K562 (cell line): ENCODE measurements at regions not wholly inside any gene's neighbourhood (a gene's known extent, or its start where the extent isn't known, plus 50 kb on each side); places are given as distances from the start of the nearest gene placed in this dataset.

Source experiments
- BRCA1 ChIP-seq, 2 experiments: fragments of 450-650 bp in 1 of 2; sonication (generic) in 1 of 2; formaldehyde crosslinking in 1 of 2; IDR thresholded peaks; 2 replicates each; pipeline versions ENCODE4 v1.5.0 to v1.6.1; 2017 to 2020; ENCODE audit warnings: mild to moderate bottlenecking in 1 of 2, missing genetic modification reagents in 1 of 2
- CREM ChIP-seq: IDR thresholded peaks from 2 replicates; pipeline ENCODE4 v1.6.1; 2014; ENCODE audit warnings: antibody characterized with exemption, low read depth
- ILK ChIP-seq: fragments of 450-650 bp; IDR thresholded peaks from 2 replicates; pipeline ENCODE4 v1.6.1; 2016; ENCODE audit warnings: missing genetic modification characterization, low read depth, mild to moderate bottlenecking, missing compliant biosample characterization, moderate library complexity, borderline replicate concordance
- IRF1 ChIP-seq: sonication (generic); formaldehyde crosslinking; IDR thresholded peaks from 2 replicates; pipeline ENCODE4 v1.8.0; 2022; ENCODE audit warnings: missing genetic modification reagents, mild to moderate bottlenecking, borderline replicate concordance
- LCOR ChIP-seq: sonication (generic); formaldehyde crosslinking; IDR thresholded peaks from 2 replicates; pipeline ENCODE4 v1.8.0; 2022; ENCODE audit warnings: mild to moderate bottlenecking, missing genetic modification reagents
- MCM2 ChIP-seq: fragments of 450-650 bp; IDR thresholded peaks from 2 replicates; pipeline ENCODE4 v1.6.1; 2017; ENCODE audit warnings: low read depth, mild to moderate bottlenecking
- NCOA2 ChIP-seq, 2 experiments: fragments of 450-650 bp; IDR thresholded peaks; 2 replicates each; pipeline ENCODE4 v1.6.1; 2018; ENCODE audit warnings: mild to moderate bottlenecking in 2 of 2, moderate library complexity in 1 of 2; ENCODE audit not compliant: partially characterized antibody in 2 of 2
- PCBP1 ChIP-seq: fragments of 200-400 bp; formaldehyde crosslinking; IDR thresholded peaks from 2 replicates; pipeline ENCODE4 v1.6.1; 2018; ENCODE audit warnings: mild to moderate bottlenecking, low read depth, low read length; ENCODE audit not compliant: poor library complexity, severe bottlenecking
- PREB ChIP-seq: sonication (generic); formaldehyde crosslinking; IDR thresholded peaks from 2 replicates; pipeline ENCODE4 v1.8.1; 2023; ENCODE audit warnings: mild to moderate bottlenecking, missing genetic modification reagents
- PTRF ChIP-seq: fragments of 450-650 bp; IDR thresholded peaks from 2 replicates; pipeline ENCODE4 v1.6.1; 2016; ENCODE audit warnings: mild to moderate bottlenecking, missing genetic modification characterization, missing compliant biosample characterization
- RUNX1 ChIP-seq: sonication (generic); IDR thresholded peaks from 2 replicates; pipeline ENCODE4 v1.6.1; 2016; ENCODE audit warnings: antibody characterized with exemption, low read depth
- SIN3A ChIP-seq, 2 experiments: fragments of 150-350 bp in 1 of 2; IDR thresholded peaks; 2 replicates each; pipeline ENCODE4 v1.6.1; 2011 to 2016; ENCODE audit warnings: borderline replicate concordance in 2 of 2, low read depth in 2 of 2, low read length in 2 of 2, mild to moderate bottlenecking in 2 of 2, moderate library complexity in 2 of 2; ENCODE audit not compliant: control insufficient read depth in 1 of 2
- SNIP1 ChIP-seq: fragments of 450-650 bp; IDR thresholded peaks from 2 replicates; pipeline ENCODE4 v1.7.1; 2017; ENCODE audit warnings: low read depth, mild to moderate bottlenecking
- SRSF1 ChIP-seq: fragments of 200-400 bp; formaldehyde crosslinking; IDR thresholded peaks from 2 replicates; pipeline ENCODE4 v1.6.1; 2017; ENCODE audit warnings: mild to moderate bottlenecking, low read depth, low read length, moderate library complexity
- TCFL5 ChIP-seq: fragments of 250-450 bp; sonication (Bioruptor Pico); conservative IDR thresholded peaks from 2 replicates; pipeline ENCODE4 v1.6.1; 2021; ENCODE audit warnings: mild to moderate bottlenecking, moderate library complexity, matching md5 sums
- THAP12 ChIP-seq: fragments of 250-450 bp; sonication (Bioruptor Pico); IDR thresholded peaks from 2 replicates; pipeline ENCODE4 v1.9.0; 2021; ENCODE audit warnings: mild to moderate bottlenecking, inconsistent platforms
- U2AF1 ChIP-seq: fragments of 200-400 bp; formaldehyde crosslinking; optimal IDR thresholded peaks from 2 replicates; pipeline ENCODE3; 2017; ENCODE audit warnings: mild to moderate bottlenecking, low read depth, low read length, moderate library complexity
- ZNF444 ChIP-seq: fragments of 250-450 bp; sonication (Bioruptor Pico); IDR thresholded peaks from 2 replicates; pipeline ENCODE4 v1.4.0; 2020; ENCODE audit warnings: mild to moderate bottlenecking, moderate library complexity
- ZNF77 ChIP-seq: fragments of 250-450 bp; sonication (Bioruptor Pico); IDR thresholded peaks from 2 replicates; pipeline ENCODE4 v1.5.0; 2020

GRCh38 chr11:116276051-116277044 lies 496.4 kb downstream of the BUD13 start (continued):
- TF ChIP-seq SNIP1 = peak; percentile 86
- no peak for TF ChIP-seq RUNX1
- no peak for TF ChIP-seq U2AF1
- TF ChIP-seq MCM2 = no peak
- no peak; the same call in 1 of the 2 replicates for TF ChIP-seq LCOR (CRISPR knock-in tag)
- no peak for TF ChIP-seq PTRF
- TF ChIP-seq TCFL5 = no peak
- no peak for TF ChIP-seq ILK
- TF ChIP-seq NCOA2 (IDR thresholded peaks at IDR 0.05; ENCODE audit: partially characterized antibody in 2 of 2) = no peak
- TF ChIP-seq PREB (CRISPR knock-in tag) = peak; percentile 71; the same call in 1 of the 2 replicates
- TF ChIP-seq THAP12 = peak; percentile 83
- peak; percentile 41; the same call in 1 of the 2 replicates for TF ChIP-seq CREM
- TF ChIP-seq PCBP1 = no peak
- no peak for TF ChIP-seq IRF1 (CRISPR knock-in tag)
- TF ChIP-seq SIN3A (IDR thresholded peaks at IDR 0.05; ENCODE audit: borderline replicate concordance in 2 of 2, control insufficient read depth in 1 of 2, low read depth in 2 of 2, low read length in 2 of 2) = no peak
- TF ChIP-seq SRSF1 = no peak
- TF ChIP-seq ZNF444 (CRISPR knock-in tag) = no peak
- TF ChIP-seq ZNF77 (CRISPR knock-in tag) = no peak
- no peak for TF ChIP-seq BRCA1 (IDR thresholded peaks at IDR 0.05)
- TF ChIP-seq BRCA1 (CRISPR knock-in tag; IDR thresholded peaks at IDR 0.05) = no peak
